ENCODE measurements at regions not wholly inside any gene's neighbourhood (a gene's known extent, or its start where the extent isn't known, plus 50 kb on each side); places are given as distances from the start of the nearest gene placed in this dataset.

- Histone ChIP-seq H3K4me3 (no peak overlapping the region), H3K27me3 (replicated peaks) (no peaks in the 10 kb centered on the region), H3K4me1 (replicated peaks) (no peaks in the 10 kb centered on the region), H3K27ac (no peak overlapping the region), H3K36me3 (no peaks in the 10 kb centered on the region), H3K9me3 (replicated peaks) (no peaks in the 10 kb centered on the region; the same call in 1 of the 2 replicates)
- no peak for DNase-seq (ENCODE audit: low read depth in 1 of 2, low spot score in 2 of 2)
Observed at GRCh38 chr18:72063001-72063400, 481.1 kb downstream of the CBLN2 start.

GRCh38 chr18:72058851-72059250 is 485.3 kb downstream of the CBLN2 start:
- Histone ChIP-seq H3K4me3 (no peak overlapping the region), H3K36me3 (no peaks in the 10 kb centered on the region), H3K27ac (no peak overlapping the region), H3K4me1 (replicated peaks) (no peaks in the 10 kb centered on the region), H3K9me3 (replicated peaks) (no peaks in the 10 kb centered on the region; the same call in 1 of the 2 replicates), H3K27me3 (replicated peaks) (no peaks in the 10 kb centered on the region)
- no peak for DNase-seq (ENCODE audit: low read depth in 1 of 2, low spot score in 2 of 2)

GRCh38 chr18:72056171-72056570 is 488.0 kb downstream of the CBLN2 start:
- no peak for DNase-seq (ENCODE audit: low read depth in 1 of 2, low spot score in 2 of 2)
- no peaks in the 10 kb centered on the region for H3K27me3 ChIP-seq (replicated peaks)
- no peak overlapping the region for H3K27ac ChIP-seq
- H3K4me1 ChIP-seq (replicated peaks) = no peaks in the 10 kb centered on the region
- no peaks in the 10 kb centered on the region for H3K9me3 ChIP-seq (replicated peaks)
- no peaks in the 10 kb centered on the region for H3K36me3 ChIP-seq
- no peak overlapping the region for H3K4me3 ChIP-seq

- Histone ChIP-seq H3K4me3 (no peak overlapping the region), H3K9me3 (replicated peaks) (no peaks in the 10 kb centered on the region; the same call in 1 of the 2 replicates), H3K4me1 (replicated peaks) (no peaks in the 10 kb centered on the region), H3K27me3 (replicated peaks) (no peaks in the 10 kb centered on the region; the same call in 1 of the 2 replicates), H3K36me3 (no peaks in the 10 kb centered on the region), H3K27ac (no peak overlapping the region)
- DNase-seq (ENCODE audit: low read depth in 1 of 2, low spot score in 2 of 2) = no peak
Observed at GRCh38 chr18:72041313-72042032, 502.7 kb downstream of the CBLN2 start.

- Histone ChIP-seq H3K9me3 (replicated peaks) (no peaks in the 10 kb centered on the region; the same call in 1 of the 2 replicates), H3K4me1 (replicated peaks) (no peaks in the 10 kb centered on the region), H3K36me3 (no peaks in the 10 kb centered on the region), H3K27me3 (replicated peaks) (no peaks in the 10 kb centered on the region), H3K4me3 (no peak overlapping the region), H3K27ac (no peak overlapping the region)
- DNase-seq (ENCODE audit: low read depth in 1 of 2, low spot score in 2 of 2) = no peak
Observed at GRCh38 chr18:72013427-72013850, 530.7 kb downstream of the CBLN2 start.

- Histone ChIP-seq H3K4me1 (replicated peaks) (no peaks in the 10 kb centered on the region), H3K27ac (no peak overlapping the region), H3K4me3 (no peak overlapping the region), H3K36me3 (no peaks in the 10 kb centered on the region), H3K27me3 (replicated peaks) (no peaks in the 10 kb centered on the region), H3K9me3 (replicated peaks) (no peaks in the 10 kb centered on the region)
- DNase-seq (ENCODE audit: low read depth in 1 of 2, low spot score in 2 of 2) = no peak
Observed at GRCh38 chr18:71998547-71999097, 545.5 kb downstream of the CBLN2 start.

GRCh38 chr18:71995904-71996465 is 548.2 kb downstream of the CBLN2 start:
- no peaks in the 10 kb centered on the region for H3K4me1 ChIP-seq (replicated peaks)
- H3K27me3 ChIP-seq (replicated peaks) = no peaks in the 10 kb centered on the region
- no peak for DNase-seq (ENCODE audit: low read depth in 1 of 2, low spot score in 2 of 2)
- H3K4me3 ChIP-seq = no peak overlapping the region
- H3K36me3 ChIP-seq = no peaks in the 10 kb centered on the region
- no peak overlapping the region for H3K27ac ChIP-seq
- no peaks in the 10 kb centered on the region for H3K9me3 ChIP-seq (replicated peaks)

- no peak overlapping the region for H3K4me3 ChIP-seq
- no peak overlapping the region for H3K27ac ChIP-seq
- no peaks in the 10 kb centered on the region for H3K9me3 ChIP-seq (replicated peaks)
- DNase-seq (ENCODE audit: low read depth in 1 of 2, low spot score in 2 of 2) = no peak
- H3K36me3 ChIP-seq = no peaks in the 10 kb centered on the region
- H3K27me3 ChIP-seq (replicated peaks) = no peaks in the 10 kb centered on the region
- H3K4me1 ChIP-seq (replicated peaks) = no peaks in the 10 kb centered on the region
Observed at GRCh38 chr18:71994273-71994672, 549.9 kb downstream of the CBLN2 start.

GRCh38 chr18:71989616-71990015 is 554.5 kb downstream of the CBLN2 start:
- H3K27ac ChIP-seq = no peak overlapping the region
- no peaks in the 10 kb centered on the region for H3K27me3 ChIP-seq (replicated peaks)
- no peak overlapping the region for H3K4me3 ChIP-seq
- H3K36me3 ChIP-seq = no peaks in the 10 kb centered on the region
- H3K9me3 ChIP-seq (replicated peaks) = no peaks in the 10 kb centered on the region
- no peak for DNase-seq (ENCODE audit: low read depth in 1 of 2, low spot score in 2 of 2)
- no peaks in the 10 kb centered on the region for H3K4me1 ChIP-seq (replicated peaks)

GRCh38 chr18:71986351-71987050 is 557.6 kb downstream of the CBLN2 start:
- Histone ChIP-seq H3K27me3 (replicated peaks) (no peaks in the 10 kb centered on the region), H3K27ac (no peak overlapping the region), H3K9me3 (replicated peaks) (no peaks in the 10 kb centered on the region), H3K4me3 (no peak overlapping the region), H3K36me3 (no peaks in the 10 kb centered on the region), H3K4me1 (replicated peaks) (no peaks in the 10 kb centered on the region)
- DNase-seq (ENCODE audit: low read depth in 1 of 2, low spot score in 2 of 2) = no peak

- H3K27me3 ChIP-seq (replicated peaks) = no peaks in the 10 kb centered on the region
Observed at GRCh38 chr18:71976744-71977143, 567.4 kb downstream of the CBLN2 start.

GRCh38 chr18:71966791-71967190 is 577.4 kb downstream of the CBLN2 start:
- DNase-seq (ENCODE audit: low read depth in 1 of 2, low spot score in 2 of 2) = no peak

More at GRCh38 chr18:71976744-71977143, 567.4 kb downstream of the CBLN2 start:
- H3K4me3 ChIP-seq = no peak overlapping the region
- H3K36me3 ChIP-seq = no peaks in the 10 kb centered on the region
- no peaks in the 10 kb centered on the region for H3K4me1 ChIP-seq (replicated peaks)
- DNase-seq (ENCODE audit: low read depth in 1 of 2, low spot score in 2 of 2) = no peak
- H3K27ac ChIP-seq = no peak overlapping the region
- no peaks in the 10 kb centered on the region for H3K9me3 ChIP-seq (replicated peaks)

GRCh38 chr18:71958605-71959004 is 585.5 kb downstream of the CBLN2 start:
- Histone ChIP-seq H3K36me3 (no peaks in the 10 kb centered on the region), H3K9me3 (replicated peaks) (no peaks in the 10 kb centered on the region), H3K4me3 (no peak overlapping the region), H3K27me3 (replicated peaks) (no peaks in the 10 kb centered on the region), H3K27ac (no peak overlapping the region), H3K4me1 (replicated peaks) (no peaks in the 10 kb centered on the region)
- no peak for DNase-seq (ENCODE audit: low read depth in 1 of 2, low spot score in 2 of 2)

More at GRCh38 chr18:71966791-71967190, 577.4 kb downstream of the CBLN2 start:
- Histone ChIP-seq H3K4me3 (no peak overlapping the region), H3K36me3 (no peaks in the 10 kb centered on the region), H3K9me3 (replicated peaks) (no peaks in the 10 kb centered on the region), H3K27ac (no peak overlapping the region), H3K27me3 (replicated peaks) (no peaks in the 10 kb centered on the region), H3K4me1 (replicated peaks) (no peaks in the 10 kb centered on the region)

- no peaks in the 10 kb centered on the region for H3K4me1 ChIP-seq (replicated peaks)
- DNase-seq (ENCODE audit: low read depth in 1 of 2, low spot score in 2 of 2) = no peak
- no peaks in the 10 kb centered on the region for H3K27me3 ChIP-seq (replicated peaks)
- no peaks in the 10 kb centered on the region for H3K9me3 ChIP-seq (replicated peaks)
- no peak overlapping the region for H3K4me3 ChIP-seq
- no peaks in the 10 kb centered on the region for H3K36me3 ChIP-seq
- no peak overlapping the region for H3K27ac ChIP-seq
Observed at GRCh38 chr18:71951001-71951400, 593.1 kb downstream of the CBLN2 start.
